Stimulated activated CD8-positive, alpha-beta memory T cell treated with anti-CD3 and anti-CD28 coated beads, Interleukin-12 subunit alpha, Interleukin-12 subunit beta, amount 100 ng/mL, for 24 hours (primary cell): ENCODE measurements at regions not wholly inside any gene's neighbourhood (a gene's known extent, or its start where the extent isn't known, plus 50 kb on each side); places are given as distances from the start of the nearest gene placed in this dataset.
"Not testable (repeated sequence)": the region's sequence is repeated elsewhere in the genome, so short reads cannot be mapped to it uniquely, and the experiment has no call there.

ENCODE experiments used
- DNase-seq: peaks from one replicate; pipeline ENCODE4 v3.0.0-alpha.2; 2020; ENCODE audit errors: extremely low read depth

DNA sequence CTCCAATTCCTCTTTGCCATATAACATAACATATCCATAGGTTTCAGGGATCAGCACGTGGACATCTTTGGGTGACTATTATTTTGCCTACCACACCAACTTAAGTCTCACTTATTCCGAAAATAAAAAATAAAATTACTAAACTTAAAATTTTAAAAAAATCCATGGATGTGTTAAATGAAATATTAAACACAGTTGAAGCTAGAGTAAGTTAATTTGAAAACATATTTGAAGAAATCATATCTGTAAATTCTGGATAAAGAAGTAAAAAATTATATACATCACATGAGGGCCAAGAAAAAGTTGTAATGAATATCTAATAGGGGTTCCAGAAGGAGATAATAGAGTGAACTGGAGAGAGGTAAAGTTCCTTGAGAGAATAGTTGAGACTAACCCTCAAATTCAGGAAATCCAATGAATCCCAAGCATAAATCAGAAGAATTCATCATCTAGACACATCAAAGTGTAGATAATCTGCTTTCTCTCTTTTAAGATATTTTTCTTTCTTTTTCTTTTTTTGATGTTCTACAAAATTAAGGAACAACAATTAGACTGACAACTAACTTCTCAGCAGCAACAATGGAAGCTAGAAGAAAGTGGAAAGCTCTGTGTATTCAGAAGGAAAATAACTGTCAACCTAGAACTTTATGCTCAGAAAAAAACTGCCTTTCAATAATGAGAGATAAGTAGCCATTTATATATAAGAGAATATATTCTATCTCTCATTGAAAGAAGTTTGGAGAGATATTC is 147.4 kb downstream of the ABHD5 start:
- DNase-seq: no peak

DNA sequence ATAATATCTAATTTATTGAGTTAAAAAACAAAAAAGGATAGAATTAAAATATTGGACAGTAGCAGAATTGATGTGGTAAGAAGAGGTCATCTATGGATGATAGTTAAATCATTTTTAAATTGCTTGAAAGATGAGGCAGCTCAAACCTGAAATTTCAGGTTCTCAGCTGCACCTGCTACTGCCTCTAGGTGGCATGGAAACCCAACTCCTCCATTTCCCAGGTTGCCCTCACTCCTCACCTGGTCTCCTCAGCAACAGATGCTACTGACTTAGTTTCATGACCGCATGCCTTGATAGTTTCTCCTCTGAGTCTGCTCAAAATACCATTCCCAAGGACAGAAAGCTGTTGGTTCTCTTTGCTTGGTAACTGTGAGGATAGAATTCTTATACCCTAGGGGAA is 148.1 kb downstream of the ABHD5 start:
- no peak for DNase-seq

DNA sequence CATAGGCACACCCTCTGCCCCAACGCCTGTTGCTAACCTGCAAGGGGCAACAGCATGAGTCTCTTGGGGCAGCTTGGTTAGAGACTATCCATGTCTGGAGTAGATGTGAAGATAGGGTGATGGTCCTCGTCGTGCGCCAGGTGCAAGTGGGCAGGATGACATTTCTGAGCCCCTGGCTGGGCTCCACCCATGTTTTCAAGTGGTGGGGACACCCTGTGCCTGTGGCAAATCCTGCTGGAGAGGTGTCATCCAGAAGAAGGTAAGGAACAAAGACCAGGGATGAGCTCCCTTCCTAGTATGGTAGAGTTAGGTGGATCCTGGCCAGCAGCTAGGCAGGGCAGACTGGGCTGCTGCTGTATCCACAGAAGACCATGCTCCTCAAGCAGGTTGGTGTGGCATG is 152.6 kb downstream of the ABHD5 start:
- no peak for DNase-seq

DNA sequence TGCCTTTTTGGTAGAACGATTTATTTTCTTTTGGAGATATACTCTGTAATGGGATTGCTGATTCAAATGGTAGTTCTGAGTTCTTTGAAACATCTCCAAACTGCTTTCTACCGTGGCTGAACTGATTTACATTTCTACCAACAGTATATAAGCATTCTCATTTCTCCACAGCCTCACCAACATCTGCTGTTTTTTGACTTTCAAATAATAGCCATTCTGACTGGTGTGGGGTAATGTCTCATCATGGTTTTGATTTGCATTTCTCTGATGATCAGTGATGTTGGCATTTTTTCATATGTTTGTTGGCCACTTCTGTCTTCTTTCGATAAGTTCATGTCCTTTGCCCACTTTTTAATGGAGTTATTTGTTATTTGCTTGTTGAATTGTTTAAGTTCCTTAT is 154.0 kb downstream of the ABHD5 start:
- no peak for DNase-seq

DNA sequence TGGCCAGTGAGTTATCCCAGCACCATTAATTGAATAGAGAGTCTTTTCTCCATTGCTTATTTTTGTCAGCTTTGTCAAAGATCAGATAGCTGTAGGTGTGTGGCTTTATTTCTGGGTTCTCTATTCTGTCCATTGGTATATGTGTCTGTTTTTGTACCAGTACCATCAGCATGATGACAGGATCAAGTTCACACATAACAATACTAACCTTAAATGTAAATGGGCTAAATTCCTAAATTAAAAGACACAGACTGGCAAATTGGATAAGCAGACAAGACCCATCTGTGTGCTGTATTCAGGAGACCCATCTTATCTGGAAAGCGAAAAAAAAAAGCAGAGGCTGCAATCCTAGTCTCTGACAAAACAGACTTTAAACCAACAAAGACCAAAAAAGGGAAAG is 154.8 kb downstream of the ABHD5 start:
- DNase-seq: not testable (repeated sequence)

DNA sequence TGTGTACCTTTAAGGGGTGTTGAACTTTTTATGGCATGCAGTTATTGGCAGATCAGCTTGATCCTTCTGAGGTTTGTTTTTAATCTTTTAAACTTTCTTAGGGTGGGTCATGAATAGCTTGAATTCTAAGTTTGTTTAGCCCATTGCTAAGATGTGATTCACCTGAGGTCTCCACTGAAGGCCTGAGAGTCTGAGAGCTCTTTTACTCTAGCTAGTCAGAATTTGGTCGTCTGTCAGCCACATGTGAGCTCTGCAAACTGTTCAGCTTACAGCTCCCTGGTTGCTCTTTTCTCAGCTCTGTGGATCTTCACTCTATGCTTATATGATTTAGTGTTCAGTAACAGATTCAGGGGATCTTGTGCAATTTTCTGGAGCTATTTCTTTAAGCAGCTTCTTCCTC is 161.3 kb downstream of the ABHD5 start:
- no peak for DNase-seq

DNA sequence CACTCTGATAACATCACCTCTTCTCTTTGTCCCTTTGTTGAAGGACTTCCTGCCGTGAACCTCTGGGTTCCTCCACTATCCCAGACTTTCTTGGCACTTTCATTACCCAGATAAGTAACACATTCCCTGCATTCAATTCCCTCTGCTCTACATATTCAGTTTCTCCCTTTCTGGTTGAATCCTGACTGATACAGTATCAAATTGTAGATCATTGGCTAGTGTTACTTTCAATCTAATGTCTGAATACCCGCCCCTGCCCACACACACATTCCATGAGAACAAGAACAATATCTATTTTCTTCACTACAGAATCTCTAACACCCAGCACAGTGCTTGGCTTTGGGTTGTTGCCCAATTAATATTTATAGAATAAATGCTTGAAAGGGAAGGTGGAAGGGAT is 163.5 kb downstream of the ABHD5 start:
- DNase-seq: no peak

DNA sequence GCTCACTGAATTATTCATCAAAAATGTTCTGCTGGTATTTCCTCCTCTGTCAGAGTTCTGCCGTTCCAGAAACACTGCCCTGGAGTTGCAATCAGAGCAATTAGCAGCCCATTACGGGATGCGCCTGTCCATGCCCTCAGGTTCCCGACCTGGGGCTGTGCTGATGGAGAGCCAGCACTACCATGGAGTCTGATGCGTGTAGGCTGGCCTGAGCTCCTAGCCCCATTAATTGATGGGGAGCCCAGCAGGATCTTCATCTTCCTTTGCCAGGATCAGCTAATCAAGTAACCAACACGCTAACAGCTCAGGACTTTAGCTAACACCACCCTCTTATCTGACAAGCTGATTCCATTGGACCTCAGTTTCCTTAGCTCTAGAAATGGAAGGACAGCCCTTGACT is 164.2 kb downstream of the ABHD5 start:
- no peak for DNase-seq

DNA sequence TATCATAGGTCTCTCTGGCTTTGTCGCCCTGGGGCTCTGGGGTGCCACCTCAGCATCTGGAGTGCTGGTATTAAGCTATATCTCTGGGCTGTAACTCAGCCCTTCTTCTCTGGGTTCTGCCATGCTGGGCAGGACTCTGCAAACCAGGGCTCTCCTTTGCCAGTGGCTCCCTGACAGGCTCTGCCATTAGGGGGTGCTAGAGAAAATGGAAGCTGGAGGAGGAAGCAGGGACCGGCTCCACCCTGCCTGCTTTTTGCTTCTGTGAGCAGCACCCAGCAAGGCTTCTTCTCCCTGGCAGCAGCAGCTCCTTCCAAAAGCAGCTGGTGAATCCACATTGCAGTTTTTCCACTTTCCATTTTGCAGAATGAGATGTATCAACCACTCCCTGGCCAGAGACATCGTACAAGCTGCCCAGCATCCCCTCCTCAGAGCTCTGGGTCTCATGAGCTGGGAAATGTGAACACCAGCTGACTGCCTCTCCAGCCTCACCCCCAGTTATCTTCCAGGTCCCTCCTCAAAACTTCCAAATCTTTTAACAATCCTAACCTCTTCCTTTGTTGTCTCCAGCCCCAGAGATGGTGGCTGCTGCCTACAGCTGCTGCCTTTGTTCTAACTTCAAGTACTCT is 165.0 kb downstream of the ABHD5 start:
- peak; percentile 5 for DNase-seq

DNA sequence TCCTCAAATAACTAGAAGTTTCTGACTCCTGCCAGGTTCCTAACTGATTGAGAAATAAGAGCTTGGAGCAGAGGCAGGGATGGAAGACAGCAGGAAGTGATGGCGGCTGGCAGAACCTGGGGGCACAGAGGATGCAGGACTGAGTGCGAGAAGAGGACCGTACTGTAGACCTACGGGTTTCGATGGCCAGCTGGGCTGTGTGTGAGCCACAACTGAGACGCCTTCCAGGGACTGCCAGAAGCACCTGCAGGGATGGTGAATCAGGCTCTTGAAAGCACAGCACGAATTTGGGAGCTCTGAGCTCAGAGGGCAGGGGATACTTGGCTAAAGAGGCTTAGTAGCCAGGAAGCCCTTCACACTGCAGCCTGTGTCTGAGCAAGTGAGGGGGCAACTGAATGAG is 165.6 kb downstream of the ABHD5 start:
- no peak for DNase-seq

DNA sequence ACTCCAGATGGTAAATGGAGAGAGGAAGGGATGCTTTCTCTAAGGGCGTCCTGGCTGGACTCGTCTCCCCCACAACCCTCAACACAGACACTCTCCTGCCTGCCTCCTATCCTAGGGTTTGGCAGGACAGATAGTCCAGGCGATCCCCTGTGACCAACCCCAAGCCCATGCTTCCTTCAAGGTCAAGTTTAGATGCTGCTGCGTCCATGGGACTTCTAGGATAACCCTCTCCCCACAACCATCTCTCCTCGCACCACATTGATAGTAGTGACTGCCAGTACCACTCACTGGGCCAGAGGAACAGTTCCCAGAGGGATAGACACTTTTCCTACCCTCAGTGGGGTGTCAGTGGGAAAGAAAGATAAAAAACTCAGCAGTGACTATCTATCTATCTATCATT is 166.0 kb downstream of the ABHD5 start:
- no peak for DNase-seq

DNA sequence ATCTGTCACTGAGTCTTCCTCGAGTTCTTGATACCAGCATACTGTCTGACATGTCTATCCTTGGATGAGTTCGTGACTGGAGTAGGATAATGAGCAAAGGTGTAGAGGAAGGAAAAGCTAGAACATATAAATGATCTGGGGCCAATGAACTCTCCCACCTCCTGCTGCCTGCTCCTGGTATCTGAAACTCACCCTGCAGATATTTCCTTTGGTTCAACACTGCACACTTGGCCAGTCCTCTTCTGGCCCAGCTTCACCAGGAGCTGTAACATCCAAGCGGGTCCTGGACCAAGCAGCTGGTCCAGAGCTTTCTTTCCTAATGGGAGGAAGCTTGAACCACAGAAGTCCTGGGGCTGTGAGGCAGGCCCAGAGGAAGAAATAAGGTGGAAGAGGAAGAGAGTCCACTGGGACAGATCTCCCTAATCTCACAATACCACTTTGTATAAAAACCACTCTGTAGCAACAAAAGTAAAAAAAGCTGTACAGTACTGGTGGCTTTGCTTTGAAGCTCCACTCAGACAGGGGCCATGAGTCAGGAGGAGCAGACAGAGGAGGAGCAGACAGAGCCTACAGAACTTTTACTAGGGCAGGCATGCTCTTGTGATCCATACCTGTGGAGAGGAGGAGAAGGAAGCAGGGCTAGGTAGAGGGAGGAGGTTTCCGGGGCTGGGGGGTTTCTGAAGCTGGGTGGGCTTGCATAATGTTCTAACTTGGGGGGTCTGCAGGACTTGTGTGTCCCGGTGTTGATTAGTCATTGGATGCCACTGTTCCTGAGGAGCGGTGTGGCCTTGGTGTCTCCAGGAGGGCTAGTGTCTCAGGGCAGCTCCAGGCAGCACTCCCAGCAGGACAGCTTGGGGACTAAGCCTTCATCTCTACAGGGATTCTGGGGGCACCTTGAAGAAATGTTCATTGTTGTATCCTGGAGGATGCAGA is 166.9 kb downstream of the ABHD5 start:
- DNase-seq: no peak

DNA sequence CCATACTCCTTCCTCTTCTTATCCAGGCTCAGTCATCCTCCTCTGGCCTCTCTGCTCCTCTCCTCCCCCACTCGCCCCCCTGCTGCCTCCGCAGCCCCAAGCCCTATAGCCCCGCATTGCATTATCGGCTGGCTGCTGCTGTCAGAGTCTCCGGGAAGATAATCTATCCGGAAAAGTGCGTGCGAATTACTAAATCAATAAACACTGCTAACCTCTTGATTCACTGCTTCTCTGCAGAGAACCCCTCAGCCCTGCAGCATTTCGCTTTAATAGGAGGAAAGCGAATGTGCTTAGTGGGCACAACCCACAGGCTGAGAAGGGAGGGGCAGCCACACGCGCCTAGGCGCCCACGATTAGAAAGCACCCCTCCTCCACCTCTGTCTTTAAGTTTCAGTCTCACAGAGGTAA is 167.6 kb downstream of the ABHD5 start:
- no peak for DNase-seq

DNA sequence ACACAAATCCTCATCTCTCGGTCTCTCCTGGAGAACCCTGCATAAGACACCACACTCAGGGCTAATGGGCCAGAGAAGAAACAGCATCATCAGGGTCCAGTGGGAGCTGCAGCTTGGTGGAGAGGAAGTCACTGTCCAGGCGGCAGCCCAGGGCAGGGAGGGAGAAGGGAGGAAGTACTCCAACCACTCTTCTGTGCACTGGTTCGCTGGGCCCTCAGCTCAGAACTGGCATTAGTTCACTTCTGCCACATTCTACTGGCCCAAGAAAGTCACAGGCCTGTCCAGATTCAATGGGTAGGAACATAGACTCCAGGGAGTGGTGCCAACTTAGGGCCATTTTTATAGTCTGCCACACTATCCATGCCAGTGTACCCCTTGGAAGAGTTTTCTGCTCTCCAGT is 169.0 kb downstream of the ABHD5 start:
- DNase-seq: no peak

DNA sequence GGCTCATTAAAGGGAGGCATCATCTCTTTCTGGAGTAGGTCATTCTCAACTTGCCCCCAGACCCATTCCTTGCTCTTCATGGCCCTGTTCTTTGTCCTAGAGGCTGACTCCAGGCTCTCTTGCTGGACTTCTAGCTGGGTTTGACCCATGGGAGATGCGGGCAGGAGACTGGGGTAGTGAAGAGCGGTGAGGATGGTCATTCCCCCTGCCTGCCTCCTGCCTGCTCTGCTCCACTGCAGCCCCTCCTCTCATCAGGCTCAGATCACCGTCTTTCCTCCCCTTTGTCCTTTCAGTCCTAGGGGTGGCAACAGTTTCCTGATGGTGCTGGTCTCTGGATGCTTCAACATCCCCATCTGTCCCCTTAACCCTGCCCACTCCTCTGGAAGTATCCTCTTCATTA is 170.9 kb downstream of the ABHD5 start:
- DNase-seq: no peak

DNA sequence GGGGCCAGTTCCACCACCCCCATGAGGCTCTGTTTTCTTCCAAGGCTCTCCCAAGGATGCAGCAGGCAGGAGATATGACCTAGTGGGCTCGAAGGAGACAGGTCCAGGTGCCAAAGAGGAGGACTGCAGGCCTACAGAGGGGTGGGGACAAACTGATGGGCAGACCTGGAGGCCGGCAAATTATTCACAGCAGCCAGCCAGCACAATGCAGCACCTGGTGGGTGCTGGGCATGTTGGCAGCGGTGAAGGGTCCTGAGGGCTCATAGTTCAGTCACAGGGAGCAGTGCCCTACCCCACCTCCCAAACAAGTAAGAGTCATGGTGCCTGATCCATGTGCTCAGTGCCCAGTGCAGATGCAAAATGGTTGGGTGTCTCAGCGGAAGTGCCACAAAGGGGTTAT is 171.7 kb downstream of the ABHD5 start:
- no peak for DNase-seq

DNA sequence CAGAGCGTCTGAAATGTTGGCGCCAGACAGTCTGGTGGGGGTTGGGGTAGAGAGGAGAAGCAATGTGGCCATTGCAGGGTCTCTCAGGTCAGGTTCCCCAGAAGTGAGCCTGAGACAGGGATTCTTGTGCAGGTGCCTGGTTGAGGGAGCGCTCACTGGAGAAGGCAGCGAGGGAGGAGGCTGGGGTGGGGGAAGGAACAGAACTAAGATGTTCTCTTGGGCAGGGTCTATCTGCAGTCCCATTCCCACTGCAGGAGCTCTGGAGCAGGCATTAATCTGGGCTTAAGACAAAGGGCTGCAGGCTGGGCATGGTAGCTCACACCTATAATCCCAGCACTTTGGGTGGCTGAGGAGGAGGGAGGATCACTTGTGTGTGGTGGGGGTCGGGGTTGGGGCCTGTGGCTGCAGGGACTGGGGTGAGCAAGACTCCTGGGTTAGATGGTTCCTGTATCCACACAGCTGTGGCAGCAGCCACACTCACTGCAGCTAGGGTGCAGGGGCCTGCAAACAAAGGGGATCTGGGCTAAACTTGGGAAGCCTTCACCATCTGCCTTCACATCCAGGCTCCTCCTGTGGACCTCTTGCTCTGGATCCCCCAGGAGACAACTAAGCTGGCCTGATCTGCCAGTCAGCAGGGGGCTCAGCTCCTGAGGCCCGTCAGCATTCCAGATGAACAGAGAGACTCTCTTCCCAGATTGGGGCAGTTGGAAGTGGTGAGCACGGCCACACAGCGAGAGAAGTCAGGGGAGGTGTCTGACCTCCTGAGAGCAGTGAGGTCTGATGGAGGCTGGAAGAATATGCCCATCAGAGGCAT is 172.5 kb downstream of the ABHD5 start:
- no peak for DNase-seq

DNA sequence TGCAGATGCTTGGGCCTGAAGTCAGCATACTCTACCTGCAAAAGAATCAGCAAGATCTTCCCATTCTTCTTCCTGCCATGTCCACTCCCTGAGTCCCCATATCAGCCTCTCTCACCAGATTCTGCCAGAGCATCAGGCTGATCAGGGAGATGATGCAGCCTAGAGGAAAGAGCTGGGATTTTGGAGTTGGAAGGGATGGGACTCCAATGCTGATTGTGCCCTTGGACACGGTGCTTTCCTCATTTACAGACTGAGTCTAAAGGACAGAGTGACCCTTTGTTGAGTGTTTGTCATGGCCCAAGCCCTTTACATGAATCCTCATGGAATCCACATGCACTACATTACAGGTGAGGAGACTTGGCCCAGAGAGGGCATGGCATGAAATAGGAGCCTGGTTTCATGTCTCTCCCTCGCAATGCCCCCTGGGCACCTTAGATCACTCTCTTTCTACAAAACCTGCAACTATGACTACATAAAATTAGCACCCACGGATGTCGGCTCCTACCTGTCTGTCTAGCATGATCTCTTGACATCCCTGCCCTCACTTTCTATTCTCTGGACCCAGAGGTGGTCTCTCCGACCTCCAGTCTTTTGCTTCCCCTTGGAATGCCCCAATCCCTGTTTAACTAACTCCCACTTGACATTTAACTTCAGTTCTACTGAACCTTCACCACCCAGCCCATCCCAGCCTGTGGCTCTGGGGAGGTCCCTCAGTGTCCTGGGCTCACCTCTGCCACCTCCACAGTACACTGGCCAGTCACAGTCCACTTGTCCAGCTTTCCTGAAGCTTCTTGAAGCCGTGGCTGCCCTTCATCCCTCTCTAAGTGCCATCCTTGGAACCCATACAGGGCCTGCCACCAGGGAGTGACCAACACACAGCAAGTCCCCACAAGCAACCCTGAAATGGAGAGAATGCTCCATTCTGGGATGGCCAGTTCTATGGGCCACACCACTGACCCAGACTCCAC is 173.5 kb downstream of the ABHD5 start:
- no peak for DNase-seq

DNA sequence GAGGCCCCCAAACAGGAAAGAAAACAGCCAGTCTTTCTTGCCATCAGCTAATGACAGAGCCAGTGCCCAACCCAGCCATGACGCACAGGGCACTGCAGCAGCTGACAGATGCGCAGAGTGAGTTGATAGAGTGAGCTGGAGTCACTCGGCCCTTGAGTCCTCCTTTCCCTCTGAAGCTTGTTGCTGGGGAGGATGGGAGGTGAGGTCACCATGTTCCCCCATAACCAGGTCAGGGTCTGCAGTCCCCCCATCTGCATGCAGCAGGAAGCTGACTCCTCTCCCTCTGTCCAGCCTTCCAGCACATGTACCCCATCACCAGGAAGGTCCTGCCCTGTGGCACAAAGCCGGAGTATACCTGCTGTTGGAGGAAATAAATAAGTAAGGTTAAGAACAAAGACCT is 174.6 kb downstream of the ABHD5 start:
- DNase-seq: no peak

DNA sequence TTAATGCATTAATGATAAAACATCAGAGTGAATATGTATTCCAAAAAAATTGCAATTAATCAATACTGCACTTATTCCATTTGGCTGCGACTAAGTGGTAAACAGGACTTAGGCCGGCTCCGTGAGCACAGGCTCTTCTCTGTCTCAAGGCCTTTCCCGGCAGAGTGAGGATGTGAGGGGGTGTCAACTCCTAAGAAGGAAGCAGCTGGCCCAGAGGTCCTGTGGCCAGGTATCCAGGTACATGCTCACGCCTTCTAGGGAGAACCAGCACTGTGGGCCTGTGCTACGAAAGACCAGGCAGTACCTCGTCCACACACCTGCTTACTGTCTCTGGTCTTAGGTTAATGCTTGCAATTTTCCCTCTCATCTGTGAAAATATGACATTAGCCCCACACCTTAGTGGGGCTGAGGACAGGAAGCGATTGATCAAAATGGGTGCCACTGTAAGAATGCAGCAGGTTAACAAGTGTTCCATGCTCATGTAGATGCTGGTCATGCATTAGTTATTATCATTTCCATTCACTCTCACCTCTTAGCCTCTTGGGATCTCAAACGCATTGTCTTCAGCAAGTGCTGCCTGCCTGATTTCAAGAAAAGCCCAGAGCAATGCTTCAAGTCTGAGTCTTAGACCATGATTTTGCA is 175.3 kb downstream of the ABHD5 start:
- no peak for DNase-seq
